Activated T-helper 17 cell treated with anti-CD3 and anti-CD28 coated beads, Interleukin-2, amount 50 U/mL, for 72 hours (primary cell): ENCODE measurements at regions not wholly inside any gene's neighbourhood (a gene's known extent, or its start where the extent isn't known, plus 50 kb on each side); places are given as distances from the start of the nearest gene placed in this dataset.
"Not testable (repeated sequence)": the region's sequence is repeated elsewhere in the genome, so short reads cannot be mapped to it uniquely, and the experiment has no call there.

Experiments used
- ATAC-seq: fragments of 150-1000 bp; cut with Tn5 transposase; replicated peaks from 2 replicates; pipeline ENCODE4 v1.10.0; 2021; ENCODE audit warnings: mild to moderate bottlenecking, moderate library complexity
- H3K27ac Mint-ChIP-seq: one replicate; pipeline ENCODE4 v1.8.0; 2022; ENCODE audit warnings: mixed read lengths
- H3K27me3 Mint-ChIP-seq: one replicate; pipeline ENCODE4 v1.8.0; 2022; ENCODE audit warnings: mixed read lengths
- H3K36me3 Mint-ChIP-seq: one replicate; pipeline ENCODE4 v1.8.0; 2022; ENCODE audit warnings: low read depth, mild to moderate bottlenecking, mixed read lengths
- H3K4me1 Mint-ChIP-seq: one replicate; pipeline ENCODE4 v1.8.0; 2022; ENCODE audit warnings: mixed read lengths
- H3K4me3 Mint-ChIP-seq: one replicate; pipeline ENCODE4 v1.8.0; 2022; ENCODE audit warnings: mild to moderate bottlenecking, mixed read lengths
- H3K9me3 Mint-ChIP-seq: one replicate; pipeline ENCODE4 v1.8.0; 2022; ENCODE audit warnings: mixed read lengths

- H3K4me1 Mint-ChIP-seq, H3K27me3 Mint-ChIP-seq, H3K36me3 Mint-ChIP-seq: not testable (repeated sequence)
Observed at GRCh38 chr7:14971678-14972077, 69.1 kb upstream of the DGKB start.

GRCh38 chr7:14967376-14967775 lies 64.8 kb upstream of the DGKB start:
- not testable (repeated sequence) for H3K36me3 Mint-ChIP-seq, H3K9me3 Mint-ChIP-seq, ATAC-seq, H3K4me3 Mint-ChIP-seq, H3K27ac Mint-ChIP-seq, H3K4me1 Mint-ChIP-seq, H3K27me3 Mint-ChIP-seq

More at GRCh38 chr7:14971678-14972077, 69.1 kb upstream of the DGKB start:
- H3K9me3 Mint-ChIP-seq, ATAC-seq, H3K27ac Mint-ChIP-seq, H3K4me3 Mint-ChIP-seq: not testable (repeated sequence)

GRCh38 chr7:14962778-14963177 lies 60.2 kb upstream of the DGKB start:
- H3K9me3 Mint-ChIP-seq = no peaks in the 10 kb centered on the region

GRCh38 chr7:14960721-14961120 lies 58.2 kb upstream of the DGKB start:
- ATAC-seq = no peak
- no peaks in the 10 kb centered on the region for H3K36me3 Mint-ChIP-seq
- no peaks in the 10 kb centered on the region for H3K9me3 Mint-ChIP-seq
- H3K4me1 Mint-ChIP-seq = no peaks in the 10 kb centered on the region
- no peaks in the 10 kb centered on the region for H3K27me3 Mint-ChIP-seq
- H3K4me3 Mint-ChIP-seq = no peak overlapping the region
- H3K27ac Mint-ChIP-seq = no peak overlapping the region

More at GRCh38 chr7:14962778-14963177, 60.2 kb upstream of the DGKB start:
- Mint-ChIP-seq H3K36me3 (no peaks in the 10 kb centered on the region), H3K4me3 (no peak overlapping the region), H3K27me3 (no peaks in the 10 kb centered on the region), H3K4me1 (no peaks in the 10 kb centered on the region), H3K27ac (no peak overlapping the region)
- no peak for ATAC-seq

GRCh38 chr7:14959339-14959738 lies 56.8 kb upstream of the DGKB start:
- H3K27me3 Mint-ChIP-seq = no peaks in the 10 kb centered on the region
- H3K9me3 Mint-ChIP-seq = no peaks in the 10 kb centered on the region
- no peak for ATAC-seq
- H3K4me3 Mint-ChIP-seq = no peak overlapping the region
- no peaks in the 10 kb centered on the region for H3K4me1 Mint-ChIP-seq
- no peak overlapping the region for H3K27ac Mint-ChIP-seq
- H3K36me3 Mint-ChIP-seq = no peaks in the 10 kb centered on the region

GRCh38 chr7:14954035-14954434 lies 51.5 kb upstream of the DGKB start:
- no peaks in the 10 kb centered on the region for H3K9me3 Mint-ChIP-seq
- no peak overlapping the region for H3K27ac Mint-ChIP-seq
- no peaks in the 10 kb centered on the region for H3K27me3 Mint-ChIP-seq
- no peak for ATAC-seq
- no peak overlapping the region for H3K4me3 Mint-ChIP-seq
- no peaks in the 10 kb centered on the region for H3K4me1 Mint-ChIP-seq
- H3K36me3 Mint-ChIP-seq = no peaks in the 10 kb centered on the region
